ENCODE measurements at regions not wholly inside any gene's neighbourhood (a gene's known extent, or its start where the extent isn't known, plus 50 kb on each side); places are given as distances from the start of the nearest gene placed in this dataset.

DNA sequence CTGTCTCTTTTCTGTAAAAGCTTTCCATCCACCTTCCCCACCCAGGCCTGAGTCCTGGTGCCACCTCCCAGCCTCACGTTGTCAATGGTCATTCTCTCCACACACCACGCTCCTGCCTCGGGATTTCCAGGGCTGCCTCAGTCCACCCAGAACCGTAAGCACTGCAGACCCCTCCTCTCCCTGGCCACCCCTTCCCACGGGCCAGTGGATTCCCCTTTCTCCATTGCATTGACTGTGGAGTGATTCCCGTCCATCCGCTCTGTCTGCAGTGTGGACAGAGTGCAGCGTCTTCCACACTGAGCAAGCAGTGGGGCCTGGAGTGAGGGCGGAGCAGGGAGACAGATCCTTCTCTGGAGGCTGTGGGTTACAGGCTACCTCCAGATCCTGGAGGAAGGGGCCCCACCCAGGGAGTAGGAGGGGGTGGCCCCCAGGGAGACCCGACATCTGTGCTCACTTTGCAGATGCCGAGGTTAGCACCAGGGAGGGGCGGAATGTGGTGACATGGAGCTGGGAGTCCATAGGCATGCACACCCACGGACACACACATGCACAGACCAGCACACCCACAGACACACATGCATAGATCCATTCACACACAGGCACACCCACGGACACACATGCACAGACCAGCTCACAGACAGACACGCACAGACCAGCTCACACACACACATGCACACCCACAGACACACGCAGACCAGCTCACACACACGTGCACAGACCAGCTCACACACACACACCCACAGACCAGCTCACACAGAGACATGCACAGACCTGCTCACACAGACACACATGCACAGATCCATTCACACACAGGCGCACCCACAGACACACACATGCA, 109.6 kb upstream of the B3GAT1 start:
- TF ChIP-seq CTCF (CRISPR knock-in tag; IDR thresholded peaks at IDR 0.05) (no peak), SIN3A (IDR thresholded peaks at IDR 0.05; ENCODE audit: borderline replicate concordance, low read depth, low read length) (no peak)
